ENCODE measurements at regions not wholly inside any gene's neighbourhood (a gene's known extent, or its start where the extent isn't known, plus 50 kb on each side); places are given as distances from the start of the nearest gene placed in this dataset.

DNA sequence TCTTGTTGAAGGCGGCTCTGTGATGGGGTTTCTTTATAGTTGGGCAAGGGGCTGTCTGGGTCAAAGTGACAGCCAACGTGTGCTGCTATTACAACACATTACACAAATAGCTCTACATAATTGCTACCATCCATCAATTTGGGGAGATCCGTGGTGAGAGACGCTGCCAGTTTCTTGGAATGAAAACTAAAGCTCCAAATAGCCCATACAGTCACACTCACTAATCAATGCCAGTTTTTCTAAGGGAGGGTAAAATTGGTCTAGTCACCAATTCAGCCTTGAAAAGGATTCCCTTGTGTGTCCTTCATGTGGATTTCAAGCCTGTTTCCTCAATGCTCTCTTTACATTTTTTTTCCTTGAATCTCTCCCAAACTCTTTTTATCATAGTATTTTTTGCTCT lies 343.3 kb upstream of the KLF4 start:
- TF ChIP-seq, protein P1, sequence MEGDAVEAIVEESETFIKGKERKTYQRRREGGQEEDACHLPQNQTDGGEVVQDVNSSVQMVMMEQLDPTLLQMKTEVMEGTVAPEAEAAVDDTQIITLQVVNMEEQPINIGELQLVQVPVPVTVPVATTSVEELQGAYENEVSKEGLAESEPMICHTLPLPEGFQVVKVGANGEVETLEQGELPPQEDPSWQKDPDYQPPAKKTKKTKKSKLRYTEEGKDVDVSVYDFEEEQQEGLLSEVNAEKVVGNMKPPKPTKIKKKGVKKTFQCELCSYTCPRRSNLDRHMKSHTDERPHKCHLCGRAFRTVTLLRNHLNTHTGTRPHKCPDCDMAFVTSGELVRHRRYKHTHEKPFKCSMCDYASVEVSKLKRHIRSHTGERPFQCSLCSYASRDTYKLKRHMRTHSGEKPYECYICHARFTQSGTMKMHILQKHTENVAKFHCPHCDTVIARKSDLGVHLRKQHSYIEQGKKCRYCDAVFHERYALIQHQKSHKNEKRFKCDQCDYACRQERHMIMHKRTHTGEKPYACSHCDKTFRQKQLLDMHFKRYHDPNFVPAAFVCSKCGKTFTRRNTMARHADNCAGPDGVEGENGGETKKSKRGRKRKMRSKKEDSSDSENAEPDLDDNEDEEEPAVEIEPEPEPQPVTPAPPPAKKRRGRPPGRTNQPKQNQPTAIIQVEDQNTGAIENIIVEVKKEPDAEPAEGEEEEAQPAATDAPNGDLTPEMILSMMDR (IDR thresholded peaks at IDR 0.05), result no peak

DNA sequence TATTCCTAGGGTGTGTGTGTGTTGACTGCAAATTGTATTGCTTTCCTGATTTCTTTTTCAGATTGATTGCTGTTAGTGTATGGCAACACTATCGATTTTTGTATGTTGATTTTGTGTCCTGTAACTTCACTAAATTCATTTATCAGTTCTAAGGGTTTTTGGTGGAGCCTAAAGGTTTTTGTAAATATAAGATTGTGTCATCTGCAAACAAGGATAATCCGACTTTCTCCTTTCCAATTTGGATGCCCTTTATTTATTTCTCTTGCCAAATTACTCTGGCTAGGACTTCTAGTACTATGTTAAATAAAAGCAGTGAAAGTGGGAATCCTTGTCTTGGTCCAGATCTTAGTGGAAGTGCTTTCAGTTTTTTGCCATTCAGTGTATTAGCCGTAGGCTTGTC lies 340.9 kb upstream of the KLF4 start:
- TF ChIP-seq, protein P1 (IDR thresholded peaks at IDR 0.05), result no peak

DNA sequence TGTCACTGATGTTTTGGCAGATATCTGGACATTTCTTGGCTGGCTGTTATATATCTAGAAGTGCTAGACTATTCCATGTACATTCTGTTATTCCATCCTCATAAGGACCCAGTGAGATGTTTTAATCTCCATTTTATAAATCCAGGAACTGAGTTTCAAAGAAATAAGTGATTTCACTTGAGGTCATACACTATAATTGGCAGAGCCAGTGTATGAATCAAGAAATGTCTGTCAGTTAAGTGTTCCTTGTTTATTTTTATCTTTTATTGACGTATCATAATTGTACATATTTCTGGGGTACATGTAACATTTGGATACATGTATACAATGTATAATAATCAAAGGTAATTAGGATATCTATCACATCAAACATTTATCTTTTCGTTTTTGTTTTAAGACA lies 338.3 kb upstream of the KLF4 start:
- TF ChIP-seq, protein P1 (IDR thresholded peaks at IDR 0.05), result no peak

DNA sequence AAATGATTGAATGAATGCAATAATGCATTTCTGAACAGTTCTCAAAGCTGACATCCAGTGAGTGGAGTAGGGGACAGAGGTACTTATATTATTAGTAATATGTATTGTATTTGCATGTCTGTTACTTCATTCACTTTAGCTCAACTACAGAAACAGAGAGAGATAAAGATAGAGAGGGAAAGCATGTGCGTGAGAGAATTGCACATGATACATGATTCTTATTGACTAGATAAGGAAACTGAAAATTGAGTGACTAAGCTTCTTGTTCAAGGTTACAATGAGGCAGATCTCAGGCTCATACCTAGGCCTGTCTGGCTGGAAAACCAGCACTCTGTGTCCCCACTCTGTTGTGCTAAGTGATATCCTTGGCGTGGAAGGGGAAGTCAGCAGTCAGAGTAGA lies 337.7 kb upstream of the KLF4 start:
- TF ChIP-seq, protein P1 (IDR thresholded peaks at IDR 0.05), result no peak

DNA sequence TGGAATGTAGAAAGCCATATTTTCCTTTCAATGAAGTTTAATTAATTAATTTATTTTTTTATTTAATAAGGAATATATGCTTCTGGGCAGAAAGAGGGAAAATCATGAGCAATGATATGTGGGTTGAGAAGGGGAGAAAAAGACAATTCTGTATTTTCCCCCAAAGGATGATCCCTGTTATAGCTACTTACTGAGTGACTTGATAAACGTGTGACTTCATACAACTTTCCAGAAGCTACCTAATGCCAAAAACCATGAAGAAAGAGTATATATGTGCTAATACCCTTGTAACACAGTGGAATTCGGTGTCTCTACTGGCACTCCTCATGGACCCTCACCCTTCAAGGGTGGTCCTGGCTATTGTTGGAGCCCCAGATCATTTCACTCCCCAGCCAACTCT lies 335.0 kb upstream of the KLF4 start:
- TF ChIP-seq, protein P1 (IDR thresholded peaks at IDR 0.05), result no peak

DNA sequence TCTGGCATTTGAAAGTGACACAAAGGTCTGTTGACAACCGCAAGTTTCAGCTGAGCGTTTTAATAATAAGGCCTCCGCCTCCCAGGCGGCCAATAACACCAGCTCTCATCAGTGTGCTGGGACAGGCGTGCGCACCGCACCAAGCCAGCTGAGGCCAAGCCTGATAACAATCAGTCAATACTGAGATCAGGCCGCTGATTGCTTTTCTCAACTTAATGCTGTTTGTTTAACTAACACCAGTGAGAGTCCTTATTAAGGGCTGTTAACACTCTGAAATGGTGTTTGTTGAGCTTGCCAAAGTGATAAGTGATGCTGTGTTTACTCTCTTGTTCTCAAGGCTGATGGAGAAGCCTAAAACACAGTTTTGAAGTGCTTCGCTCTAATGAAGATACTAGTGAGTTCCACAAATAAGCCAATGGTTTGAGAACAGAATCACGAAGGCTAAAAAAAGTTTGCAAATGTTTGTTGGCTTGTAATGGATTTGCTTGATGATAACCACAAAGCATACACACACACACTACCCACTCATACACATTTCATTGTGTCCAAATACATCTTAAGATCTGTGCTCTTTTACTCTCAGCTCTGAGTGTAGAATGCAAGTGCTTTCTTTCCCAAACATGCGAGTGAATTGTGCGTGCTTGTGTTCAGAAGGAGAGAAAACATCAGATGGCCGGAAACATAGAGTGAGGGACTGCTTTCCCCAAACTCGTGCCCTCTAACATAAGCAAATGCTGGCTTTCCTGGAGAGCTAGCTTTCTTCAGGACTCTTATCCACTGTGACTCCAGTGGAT lies 330.4 kb upstream of the KLF4 start:
- TF ChIP-seq, protein P1 (IDR thresholded peaks at IDR 0.05), result no peak

DNA sequence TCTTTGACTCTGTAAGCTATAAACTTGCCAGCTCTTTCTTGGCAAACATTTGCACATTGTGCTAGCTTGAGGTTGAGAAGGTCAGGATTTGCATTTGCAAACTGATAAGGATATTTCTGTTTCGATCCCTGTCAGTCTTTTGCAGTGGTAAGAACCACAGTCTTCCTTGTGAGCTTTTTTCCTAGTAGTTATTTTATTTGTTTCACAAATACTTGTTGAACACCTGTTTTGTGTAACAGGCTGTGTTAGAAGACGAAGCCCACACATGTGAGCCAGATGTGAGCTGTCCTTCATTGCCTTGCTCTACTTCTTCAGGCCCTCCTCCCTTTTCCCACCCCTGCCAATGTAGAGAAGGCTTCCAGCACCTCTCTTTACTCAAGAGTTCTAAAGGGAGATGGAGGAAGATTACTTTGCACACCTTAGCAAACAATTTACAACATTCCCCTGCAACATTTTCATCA lies 327.0 kb upstream of the KLF4 start:
- TF ChIP-seq, protein P1 (IDR thresholded peaks at IDR 0.05), result no peak

All from LNCAP (cell line).